DND-41 (cell line): ENCODE measurements at regions not wholly inside any gene's neighbourhood (a gene's known extent, or its start where the extent isn't known, plus 50 kb on each side); places are given as distances from the start of the nearest gene placed in this dataset.

ENCODE experiments used
- CTCF ChIP-seq: IDR thresholded peaks from 2 replicates; pipeline ENCODE4 v1.5.1; 2012; ENCODE audit warnings: borderline replicate concordance, low read length, moderate library complexity, mild to moderate bottlenecking; ENCODE audit not compliant: poor library complexity, severe bottlenecking; ENCODE audit errors: extremely low read depth
- EZH2 ChIP-seq: IDR thresholded peaks from 3 replicates; pipeline ENCODE4 v1.6.1; 2012; ENCODE audit warnings: borderline replicate concordance, low read depth, mild to moderate bottlenecking, moderate library complexity, low read length, inconsistent platforms; ENCODE audit not compliant: severe bottlenecking

- no peak for TF ChIP-seq EZH2
- TF ChIP-seq CTCF = no peak
These were observed 365.3 kb upstream of the ADGRL4 start for GRCh38 chr1:79371802-79372201.
